HG03558 (cell line): ENCODE measurements at regions not wholly inside any gene's neighbourhood (a gene's known extent, or its start where the extent isn't known, plus 50 kb on each side); places are given as distances from the start of the nearest gene placed in this dataset.
"Not testable (repeated sequence)": the region's sequence is repeated elsewhere in the genome, so short reads cannot be mapped to it uniquely, and the experiment has no call there.

Experiments
- ATAC-seq: cut with Tn5 transposase; IDR thresholded peaks from one replicate; pipeline ENCODE4 v1.9.1; 2021; ENCODE audit warnings: moderate number of reproducible peaks; ENCODE audit not compliant: unreplicated experiment; ENCODE audit errors: extremely low read depth

GRCh38 chr14:22276913-22277816, 311.9 kb downstream of the DAD1 start:
- no peak for ATAC-seq

- ATAC-seq: no peak
These were observed 316.9 kb downstream of the DAD1 start for GRCh38 chr14:22271838-22272799.

GRCh38 chr14:22268875-22269274, 320.1 kb downstream of the DAD1 start:
- ATAC-seq: no peak

- ATAC-seq: no peak
These were observed 322.3 kb downstream of the DAD1 start for GRCh38 chr14:22266683-22267082.

GRCh38 chr14:22266142-22266442, 322.9 kb downstream of the DAD1 start:
- ATAC-seq: no peak

DNA sequence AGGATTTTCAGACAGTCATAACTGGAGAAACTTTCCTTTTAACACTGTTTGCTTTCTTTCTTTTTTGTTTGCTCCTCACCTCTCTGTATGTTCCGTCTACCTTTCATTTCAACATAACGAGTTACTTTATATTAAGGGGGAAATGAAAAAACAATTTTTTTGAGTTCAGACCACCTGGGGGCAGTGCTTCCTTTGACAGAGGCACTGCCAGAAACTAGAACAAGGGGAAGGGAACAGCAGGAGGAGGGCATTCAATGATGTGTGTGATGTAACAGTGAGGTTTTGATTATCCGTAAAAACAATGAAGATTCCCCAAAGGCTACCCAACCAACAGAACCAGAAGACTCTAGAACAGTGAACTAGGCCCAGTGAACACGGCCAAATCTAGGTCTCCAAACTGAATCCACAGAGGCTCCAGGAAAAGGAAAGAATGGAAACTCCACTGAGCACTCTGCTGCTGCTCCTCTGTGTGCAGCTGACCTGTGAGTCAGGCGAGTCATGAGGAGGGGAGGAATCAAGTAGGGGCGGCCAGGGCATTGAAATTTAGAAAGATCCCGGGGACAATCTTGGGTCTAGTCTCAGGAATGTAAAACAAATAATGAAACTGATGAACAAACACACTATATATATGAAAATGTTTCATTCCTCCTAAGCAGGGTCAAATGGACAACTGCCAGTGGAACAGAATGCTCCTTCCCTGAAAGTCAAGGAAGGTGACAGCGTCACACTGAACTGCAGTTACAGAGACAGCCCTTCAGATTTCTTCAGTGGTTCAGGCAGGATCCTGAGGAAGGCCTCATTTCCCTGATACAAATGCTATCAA, 323.5 kb downstream of the DAD1 start:
- ATAC-seq: no peak

- ATAC-seq: no peak
These were observed 324.3 kb downstream of the DAD1 start for GRCh38 chr14:22264759-22265158.

DNA sequence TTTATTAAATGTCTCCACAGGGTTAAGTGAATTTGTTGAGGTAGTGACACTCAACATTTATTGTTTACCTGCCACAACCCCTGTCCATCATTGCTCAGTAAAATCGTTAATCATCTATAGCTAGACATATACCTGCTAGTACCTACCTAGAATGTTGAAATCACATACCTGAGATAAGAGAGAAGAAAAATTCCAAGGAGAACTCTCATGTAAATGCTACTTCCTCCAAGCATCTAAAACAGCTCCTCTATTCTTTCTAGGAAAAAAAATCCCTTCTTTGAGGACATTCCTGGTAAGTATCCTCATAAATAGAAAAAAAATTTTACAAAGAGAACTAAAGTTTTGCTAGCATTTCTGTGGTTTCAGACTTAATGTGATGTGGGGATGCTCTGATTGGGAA, 325.1 kb downstream of the DAD1 start:
- no peak for ATAC-seq

DNA sequence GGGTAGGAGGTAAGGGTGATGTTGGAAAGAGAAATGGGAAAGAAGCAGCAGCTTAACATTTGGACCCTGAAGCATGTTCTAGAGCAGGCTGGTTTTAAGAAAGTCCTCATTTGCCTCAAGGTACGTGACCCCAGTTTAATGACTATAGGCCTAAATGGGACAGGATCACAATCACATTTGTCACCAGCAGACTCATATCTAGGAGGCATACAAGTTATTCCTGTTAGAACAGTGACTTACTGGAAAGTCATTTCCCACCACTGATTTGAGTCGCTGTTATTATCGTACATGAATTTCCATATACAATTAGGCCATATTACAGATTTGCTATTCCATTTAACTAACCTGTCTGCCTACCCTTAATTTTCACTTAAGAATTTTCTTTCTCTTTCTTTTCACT, 326.1 kb downstream of the DAD1 start:
- ATAC-seq: no peak

DNA sequence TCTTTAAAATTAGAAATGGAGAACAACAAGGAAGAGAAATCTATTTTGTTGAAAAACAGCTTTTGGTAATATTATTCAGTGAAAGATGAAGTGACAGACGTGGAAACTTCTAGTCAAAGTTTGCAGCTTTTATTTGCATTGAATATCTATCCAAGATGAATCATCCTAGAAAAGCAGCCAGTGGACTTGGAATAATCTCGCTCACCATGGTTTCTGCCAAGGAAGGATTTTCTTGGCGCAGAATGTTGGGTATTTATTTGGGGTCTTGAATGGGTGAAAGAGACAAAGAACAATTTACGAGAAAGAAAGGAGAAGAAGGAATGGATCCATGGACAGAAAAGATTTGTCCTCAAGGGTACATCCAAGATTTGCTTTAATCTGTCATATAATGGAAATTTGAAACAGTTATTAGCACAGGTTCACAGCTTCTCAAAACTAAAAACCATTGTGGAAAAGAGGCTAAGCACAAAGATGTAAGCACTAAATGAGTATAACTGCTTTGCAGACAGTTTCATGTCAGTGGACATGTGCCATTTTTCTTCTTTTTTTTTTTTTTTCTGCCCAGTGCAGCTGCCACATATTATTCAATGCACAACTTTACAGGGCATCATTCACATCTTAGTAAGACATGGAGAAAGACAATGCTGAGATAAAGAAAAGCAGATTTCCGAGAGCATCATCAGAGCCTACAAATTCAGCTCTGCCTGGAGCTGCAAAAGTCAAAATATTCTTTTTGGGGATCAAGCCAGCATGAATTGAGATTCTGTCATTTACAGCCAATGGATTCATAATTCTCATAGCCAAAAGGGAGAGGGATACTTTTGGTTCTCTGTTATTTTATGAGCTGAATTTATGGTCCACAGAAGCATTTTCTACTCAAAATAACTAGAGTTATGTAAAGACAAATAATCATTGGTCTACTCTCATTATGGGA, 333.7 kb downstream of the DAD1 start:
- ATAC-seq: no peak

GRCh38 chr14:22252686-22253085, 336.3 kb downstream of the DAD1 start:
- ATAC-seq: no peak

- ATAC-seq: no peak
These were observed 337.9 kb downstream of the DAD1 start for GRCh38 chr14:22251090-22251489.

- ATAC-seq: no peak
These were observed 339.3 kb downstream of the DAD1 start for GRCh38 chr14:22249770-22250169.

- ATAC-seq: no peak
These were observed 344.9 kb downstream of the DAD1 start for GRCh38 chr14:22243971-22244581.

- ATAC-seq: not testable (repeated sequence)
These were observed 350.7 kb downstream of the DAD1 start for GRCh38 chr14:22238320-22238719.

- no peak for ATAC-seq
These were observed 355.6 kb downstream of the DAD1 start for GRCh38 chr14:22233377-22233776.

- ATAC-seq: no peak
These were observed 356.1 kb downstream of the DAD1 start for GRCh38 chr14:22232933-22233332.

DNA sequence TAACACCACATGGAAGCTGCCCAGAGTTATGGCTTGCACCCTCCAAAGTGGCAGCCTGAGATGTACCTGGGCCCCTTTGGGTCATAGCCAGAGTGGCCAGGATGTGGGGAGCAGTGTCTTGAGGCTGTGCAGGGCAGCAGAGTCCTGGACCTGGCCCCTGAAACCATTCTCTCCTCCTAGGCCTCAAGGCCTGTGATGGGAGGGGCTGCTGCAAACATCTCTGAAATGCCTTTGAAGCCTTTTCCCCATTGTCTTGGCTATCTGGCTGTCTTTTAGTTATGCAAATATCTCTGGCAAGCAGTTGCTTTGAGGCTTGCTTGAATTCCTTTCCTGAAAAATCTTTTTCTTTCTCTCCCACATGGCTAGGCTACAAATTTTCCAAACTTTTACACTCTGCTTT, 356.5 kb downstream of the DAD1 start:
- no peak for ATAC-seq

DNA sequence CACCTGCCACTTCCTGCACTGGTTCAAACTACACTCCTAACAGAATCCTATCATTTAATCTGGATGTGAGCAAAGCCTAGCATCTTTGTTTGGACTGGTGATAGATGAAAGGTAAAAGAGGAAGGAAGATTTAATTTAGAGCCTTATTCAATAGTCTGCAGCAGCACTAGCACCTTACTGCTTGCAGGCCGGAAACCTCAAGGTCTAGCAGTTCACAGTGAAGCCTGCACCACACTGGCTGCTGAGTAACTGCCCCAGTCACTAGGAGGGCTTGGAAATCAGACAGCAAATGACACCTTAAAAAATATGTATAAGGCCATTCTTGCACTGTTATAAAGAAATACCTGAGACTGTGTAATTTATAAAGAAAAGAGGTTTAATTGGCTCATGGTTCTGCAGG, 358.0 kb downstream of the DAD1 start:
- no peak for ATAC-seq
